H1 (cell line): ENCODE measurements at regions not wholly inside any gene's neighbourhood (a gene's known extent, or its start where the extent isn't known, plus 50 kb on each side); places are given as distances from the start of the nearest gene placed in this dataset.

ENCODE experiments used
- EP300 ChIP-seq, 2 experiments: IDR thresholded peaks; 1 replicate in 1 of 2; 2 replicates in 1 of 2; pipeline ENCODE4 v1.6.1; 2011 to 2012; ENCODE audit warnings: low read depth in 2 of 2, low read length in 2 of 2, mild to moderate bottlenecking in 2 of 2, borderline replicate concordance in 1 of 2, inconsistent platforms in 1 of 2, moderate library complexity in 1 of 2
- JUND ChIP-seq: IDR thresholded peaks from 2 replicates; pipeline ENCODE4 v1.6.1; 2011; ENCODE audit warnings: mild to moderate bottlenecking, improper control_type of control experiment, low read length
- POU5F1 ChIP-seq: IDR thresholded peaks from 2 replicates; pipeline ENCODE4 v1.6.1; 2011; ENCODE audit warnings: low read depth, mild to moderate bottlenecking, low read length, moderate library complexity
- SAP30 ChIP-seq: fragments of 300-600 bp; sonication (generic); IDR thresholded peaks from 2 replicates; pipeline ENCODE4 v1.7.1; 2012; ENCODE audit warnings: low read length, moderate library complexity, mild to moderate bottlenecking, inconsistent platforms; ENCODE audit not compliant: insufficient read depth, insufficient replicate concordance
- SUZ12 ChIP-seq: fragments of 200-600 bp; sonication (generic); IDR thresholded peaks from 2 replicates; pipeline ENCODE4 v1.6.1; 2012; ENCODE audit warnings: mild to moderate bottlenecking, inconsistent platforms, low read length, moderate library complexity, mixed read lengths
- ZNF274 ChIP-seq: IDR thresholded peaks from 2 replicates; pipeline ENCODE4 v1.7.0; 2012; ENCODE audit warnings: low read length, borderline replicate concordance; ENCODE audit errors: extremely low read depth

DNA sequence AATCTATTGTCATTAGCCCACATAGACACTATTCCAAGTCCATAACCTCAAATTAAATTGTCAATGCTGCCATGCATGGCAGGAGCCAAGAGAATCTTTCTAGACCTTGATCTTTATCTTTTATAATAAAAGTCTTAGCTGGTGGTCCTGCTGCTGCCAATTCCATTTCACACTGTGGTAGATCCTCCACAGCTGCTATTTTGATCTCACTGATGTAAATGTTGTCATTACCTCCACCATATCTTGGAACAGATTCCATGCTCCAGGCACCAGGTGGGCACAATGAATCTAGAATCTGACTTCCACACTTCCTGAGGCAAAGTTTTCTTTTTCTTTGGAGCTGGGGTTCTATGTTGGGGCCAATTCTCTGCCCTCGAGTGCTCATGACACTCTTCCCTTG lies 161.2 kb downstream of the TMTC3 start (continued):
- TF ChIP-seq SAP30, result no peak
- TF ChIP-seq SUZ12, result no peak
- TF ChIP-seq ZNF274, result no peak
- TF ChIP-seq POU5F1, result no peak
- no peak for TF ChIP-seq JUND
- TF ChIP-seq EP300 (IDR thresholded peaks at IDR 0.05; ENCODE audit: borderline replicate concordance in 1 of 2, low read depth in 2 of 2, low read length in 2 of 2), result no peak
